22Rv1 (cell line): ENCODE measurements at regions not wholly inside any gene's neighbourhood (a gene's known extent, or its start where the extent isn't known, plus 50 kb on each side); places are given as distances from the start of the nearest gene placed in this dataset.

Source experiments
- H3K27ac ChIP-seq: fragments of 450-650 bp; 2 replicates; pipeline ENCODE4 v1.5.1; 2017
- ZFX ChIP-seq: fragments of 450-650 bp; IDR thresholded peaks from 2 replicates; pipeline ENCODE4 v1.6.1; 2017; ENCODE audit warnings: antibody characterized with exemption, borderline replicate concordance
- TF ChIP-seq, protein P1 (sequence below): fragments of 450-650 bp; IDR thresholded peaks from 2 replicates; pipeline ENCODE4 v1.5.1; 2017; ENCODE audit warnings: mild to moderate bottlenecking

DNA sequence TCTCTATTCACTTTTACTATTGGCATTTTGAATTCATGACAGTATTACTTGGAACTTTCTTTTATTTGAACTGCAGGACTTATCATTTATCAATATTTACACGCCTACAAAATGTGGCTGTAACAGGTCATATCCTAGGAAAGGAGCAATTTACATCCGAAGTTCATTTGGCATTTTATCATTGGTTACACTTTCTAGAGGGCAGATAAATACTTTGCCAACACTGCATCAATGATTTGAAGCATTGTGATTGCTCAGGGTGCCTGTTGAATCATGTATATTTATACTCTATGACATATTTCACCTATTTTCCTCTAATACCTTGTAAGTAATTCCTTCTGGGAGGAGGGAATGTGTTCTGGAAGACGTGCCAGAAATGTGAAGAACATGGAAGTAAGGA, 136.7 kb downstream of the MID1IP1 start:
- H3K27ac ChIP-seq = no peak overlapping the region
- TF ChIP-seq ZFX = no peak
- TF ChIP-seq, protein P1, sequence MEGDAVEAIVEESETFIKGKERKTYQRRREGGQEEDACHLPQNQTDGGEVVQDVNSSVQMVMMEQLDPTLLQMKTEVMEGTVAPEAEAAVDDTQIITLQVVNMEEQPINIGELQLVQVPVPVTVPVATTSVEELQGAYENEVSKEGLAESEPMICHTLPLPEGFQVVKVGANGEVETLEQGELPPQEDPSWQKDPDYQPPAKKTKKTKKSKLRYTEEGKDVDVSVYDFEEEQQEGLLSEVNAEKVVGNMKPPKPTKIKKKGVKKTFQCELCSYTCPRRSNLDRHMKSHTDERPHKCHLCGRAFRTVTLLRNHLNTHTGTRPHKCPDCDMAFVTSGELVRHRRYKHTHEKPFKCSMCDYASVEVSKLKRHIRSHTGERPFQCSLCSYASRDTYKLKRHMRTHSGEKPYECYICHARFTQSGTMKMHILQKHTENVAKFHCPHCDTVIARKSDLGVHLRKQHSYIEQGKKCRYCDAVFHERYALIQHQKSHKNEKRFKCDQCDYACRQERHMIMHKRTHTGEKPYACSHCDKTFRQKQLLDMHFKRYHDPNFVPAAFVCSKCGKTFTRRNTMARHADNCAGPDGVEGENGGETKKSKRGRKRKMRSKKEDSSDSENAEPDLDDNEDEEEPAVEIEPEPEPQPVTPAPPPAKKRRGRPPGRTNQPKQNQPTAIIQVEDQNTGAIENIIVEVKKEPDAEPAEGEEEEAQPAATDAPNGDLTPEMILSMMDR = no peak

DNA sequence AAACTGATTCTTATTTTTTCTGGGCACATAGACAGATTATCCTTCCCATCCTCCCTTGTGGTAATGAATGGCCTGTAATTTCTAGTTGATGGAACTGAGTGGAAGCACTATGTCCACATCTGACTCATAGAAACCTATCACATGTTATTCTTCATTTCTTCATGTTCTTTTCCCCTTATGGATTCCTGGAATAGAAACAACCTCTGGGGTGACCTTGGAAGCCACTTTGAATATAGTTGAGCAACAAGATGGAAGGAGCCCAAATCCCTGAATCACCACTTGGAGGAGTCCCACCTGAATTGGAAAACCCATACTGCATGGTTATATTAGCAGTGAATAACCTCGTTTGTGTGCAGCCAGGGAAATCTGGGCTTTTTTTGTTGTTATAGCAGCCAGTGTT, 137.8 kb downstream of the MID1IP1 start:
- TF ChIP-seq, protein P1 = no peak
- no peak for TF ChIP-seq ZFX
- H3K27ac ChIP-seq = no peak overlapping the region

DNA sequence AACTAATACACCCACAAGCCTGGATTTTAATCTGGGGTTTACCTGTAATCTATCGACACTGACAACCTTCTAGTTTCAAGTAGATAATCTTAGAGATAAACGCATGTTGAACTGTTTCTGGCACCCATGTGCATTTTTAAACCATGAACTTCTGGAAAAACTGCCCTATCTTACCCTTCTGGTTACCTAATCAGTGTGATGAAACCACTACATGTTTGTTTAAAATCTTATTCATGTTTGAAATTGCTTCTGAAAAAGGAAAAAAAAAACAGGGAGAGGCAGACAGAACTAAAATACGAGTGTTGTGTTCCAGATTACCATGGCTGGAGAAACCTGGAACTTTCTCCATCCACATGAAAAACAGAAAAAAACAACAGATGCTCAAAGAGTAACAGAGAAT, 139.3 kb downstream of the MID1IP1 start:
- no peak for TF ChIP-seq ZFX
- TF ChIP-seq, protein P1 = no peak

DNA sequence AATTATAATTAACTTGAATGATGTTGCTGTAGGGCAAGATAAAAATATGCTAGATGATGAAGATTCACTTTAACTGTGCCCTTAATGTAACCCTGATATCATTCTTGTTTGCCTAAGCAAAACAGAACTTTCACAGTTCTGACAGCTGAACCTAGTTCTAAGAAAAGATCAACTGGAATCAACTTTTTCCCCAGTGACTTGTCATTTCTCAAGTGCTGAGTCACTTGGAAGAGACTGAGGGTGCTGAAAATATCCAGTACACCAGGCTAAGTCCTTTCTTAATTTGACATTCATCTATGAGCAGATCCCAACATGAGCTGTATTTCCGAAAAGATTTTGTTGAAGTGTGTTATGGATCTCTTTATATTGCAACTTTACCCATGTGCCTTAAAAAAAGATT, 140.4 kb downstream of the MID1IP1 start:
- no peak for TF ChIP-seq ZFX
- TF ChIP-seq, protein P1 = no peak
- H3K27ac ChIP-seq = no peak overlapping the region

More for the DNA sequence above, 139.3 kb downstream of the MID1IP1 start:
- H3K27ac ChIP-seq = no peak overlapping the region

DNA sequence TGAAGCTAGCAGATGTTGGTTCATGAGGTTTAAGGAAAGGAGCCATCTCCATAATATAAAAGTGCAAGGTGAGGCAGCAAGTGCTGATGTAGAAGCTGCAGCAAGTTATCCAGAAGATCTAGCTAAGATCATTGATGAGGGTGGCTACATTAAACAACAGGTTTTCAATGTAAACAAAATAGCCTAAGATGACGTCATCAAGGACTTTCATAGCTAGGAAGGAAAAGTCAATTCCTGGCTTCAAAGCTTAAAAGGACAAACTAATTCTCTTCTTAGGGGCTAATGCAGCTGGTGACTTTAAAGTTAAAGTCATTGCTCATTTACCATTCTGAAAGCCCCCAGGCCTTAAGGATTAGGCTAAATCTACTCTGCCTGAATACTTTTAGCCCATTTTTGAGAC, 141.9 kb downstream of the MID1IP1 start:
- H3K27ac ChIP-seq = no peak overlapping the region
- TF ChIP-seq, protein P1 = no peak
- no peak for TF ChIP-seq ZFX

DNA sequence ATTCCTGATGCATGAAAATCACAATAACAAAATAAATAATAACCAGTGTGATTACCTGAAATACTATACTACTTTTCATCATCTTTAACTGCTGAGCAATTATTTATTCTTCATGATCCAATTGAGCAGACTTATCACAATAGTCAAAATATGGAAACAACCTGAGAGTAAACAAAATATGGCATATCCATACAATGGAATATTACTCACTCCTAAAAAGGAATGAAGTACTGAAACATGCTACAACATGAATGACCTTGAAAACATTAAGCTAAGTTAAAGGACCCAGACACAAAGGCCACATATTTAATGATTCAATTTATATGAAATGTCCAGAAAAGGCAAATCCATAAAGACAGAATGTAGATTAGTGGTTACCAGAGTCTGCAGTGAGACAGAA, 146.8 kb downstream of the MID1IP1 start:
- no peak for TF ChIP-seq ZFX
- TF ChIP-seq, protein P1 = no peak
- H3K27ac ChIP-seq = no peak overlapping the region

DNA sequence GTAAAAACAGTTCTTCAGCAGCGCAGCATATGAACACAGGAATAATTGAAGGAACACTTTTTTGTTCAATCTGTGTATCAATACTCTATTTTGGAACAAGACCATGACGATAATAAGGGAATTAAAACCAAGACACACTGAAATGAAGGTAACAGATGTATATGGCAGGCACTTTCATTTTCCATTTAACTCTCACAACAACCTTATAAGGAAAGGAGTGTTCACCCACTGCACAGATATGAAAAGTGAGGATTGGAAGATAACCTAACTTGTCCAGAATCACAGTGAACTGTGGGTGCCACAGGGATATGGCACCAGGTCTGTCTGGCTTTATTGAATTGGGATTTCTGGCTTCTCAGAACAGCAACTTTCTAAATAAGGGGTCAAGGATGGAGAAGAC, 153.3 kb downstream of the MID1IP1 start:
- H3K27ac ChIP-seq = no peak overlapping the region
- TF ChIP-seq, protein P1 = no peak
- TF ChIP-seq ZFX = no peak
